OCI-LY1 (cell line): ENCODE measurements at regions not wholly inside any gene's neighbourhood (a gene's known extent, or its start where the extent isn't known, plus 50 kb on each side); places are given as distances from the start of the nearest gene placed in this dataset.

Experiments used
- EZH2 ChIP-seq: fragments of 200-600 bp; sonication (generic), shearing (Covaris generic); IDR thresholded peaks from 2 replicates; pipeline ENCODE4 v1.8.0; 2017; ENCODE audit warnings: borderline replicate concordance, mixed run types, mild to moderate bottlenecking, antibody characterized with exemption, low read length, moderate library complexity, mixed read lengths
- TF ChIP-seq, protein P1 (sequence below): fragments of 200-600 bp; sonication (generic), shearing (Covaris generic); IDR thresholded peaks from 2 replicates; pipeline ENCODE4 v1.5.1; 2017; ENCODE audit warnings: mild to moderate bottlenecking, antibody characterized with exemption, low read length, moderate library complexity, mixed read lengths

DNA sequence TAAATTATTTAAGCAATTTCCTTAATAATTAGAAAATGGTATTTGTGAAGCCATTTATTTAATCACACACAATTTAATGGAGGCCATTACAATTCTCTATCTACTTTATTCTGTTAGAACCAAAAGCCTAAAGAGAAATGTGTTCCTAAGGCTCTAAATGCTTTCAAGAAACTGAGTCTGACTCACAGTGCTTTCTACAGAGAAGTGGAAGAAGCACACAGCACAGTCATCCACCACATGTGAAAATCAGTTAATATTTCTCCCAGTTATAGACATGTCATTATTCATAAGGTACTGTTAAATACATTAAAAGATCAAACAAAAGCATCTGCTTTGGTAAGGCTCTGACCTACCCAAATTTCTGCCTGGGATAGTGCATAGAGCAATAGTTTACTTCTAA is 214.4 kb downstream of the ALDH8A1 start:
- no peak for TF ChIP-seq EZH2
- TF ChIP-seq, protein P1, sequence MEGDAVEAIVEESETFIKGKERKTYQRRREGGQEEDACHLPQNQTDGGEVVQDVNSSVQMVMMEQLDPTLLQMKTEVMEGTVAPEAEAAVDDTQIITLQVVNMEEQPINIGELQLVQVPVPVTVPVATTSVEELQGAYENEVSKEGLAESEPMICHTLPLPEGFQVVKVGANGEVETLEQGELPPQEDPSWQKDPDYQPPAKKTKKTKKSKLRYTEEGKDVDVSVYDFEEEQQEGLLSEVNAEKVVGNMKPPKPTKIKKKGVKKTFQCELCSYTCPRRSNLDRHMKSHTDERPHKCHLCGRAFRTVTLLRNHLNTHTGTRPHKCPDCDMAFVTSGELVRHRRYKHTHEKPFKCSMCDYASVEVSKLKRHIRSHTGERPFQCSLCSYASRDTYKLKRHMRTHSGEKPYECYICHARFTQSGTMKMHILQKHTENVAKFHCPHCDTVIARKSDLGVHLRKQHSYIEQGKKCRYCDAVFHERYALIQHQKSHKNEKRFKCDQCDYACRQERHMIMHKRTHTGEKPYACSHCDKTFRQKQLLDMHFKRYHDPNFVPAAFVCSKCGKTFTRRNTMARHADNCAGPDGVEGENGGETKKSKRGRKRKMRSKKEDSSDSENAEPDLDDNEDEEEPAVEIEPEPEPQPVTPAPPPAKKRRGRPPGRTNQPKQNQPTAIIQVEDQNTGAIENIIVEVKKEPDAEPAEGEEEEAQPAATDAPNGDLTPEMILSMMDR = no peak
